Neural cell (in vitro differentiated cells): ENCODE measurements at regions not wholly inside any gene's neighbourhood (a gene's known extent, or its start where the extent isn't known, plus 50 kb on each side); places are given as distances from the start of the nearest gene placed in this dataset.

Source experiments
- H2AFZ ChIP-seq: fragments of 200-600, 300-800 bp; sonication (generic), shearing (Covaris generic); 2 replicates; pipeline ENCODE4 v1.6.0; 2014; ENCODE audit warnings: low read depth, mild to moderate bottlenecking, antibody characterized with exemption, low read length, moderate library complexity
- H3F3A ChIP-seq: fragments of 200-600 bp; shearing (Covaris generic); 2 replicates; pipeline ENCODE4 v1.6.1; 2016; ENCODE audit warnings: mild to moderate bottlenecking, moderate library complexity, mixed read lengths, antibody characterized with exemption, low read length; ENCODE audit not compliant: insufficient read depth, poor library complexity, severe bottlenecking
- H3K27ac ChIP-seq: fragments of 200-600, 300-800 bp; sonication (generic), shearing (Covaris generic); 2 replicates; pipeline ENCODE4 v1.5.1; 2014; ENCODE audit warnings: mild to moderate bottlenecking, low read length, moderate library complexity
- H3K27me3 ChIP-seq: fragments of 300-800, 200-600 bp; sonication (generic), shearing (Covaris generic); 2 replicates; pipeline ENCODE4 v1.6.0; 2014; ENCODE audit warnings: mild to moderate bottlenecking, low read depth, low read length, moderate library complexity; ENCODE audit not compliant: insufficient read depth
- H3K36me3 ChIP-seq: fragments of 300-800, 200-600 bp; sonication (generic), shearing (Covaris generic); 2 replicates; pipeline ENCODE4 v1.5.1; 2014; ENCODE audit warnings: mild to moderate bottlenecking, antibody characterized with exemption, low read length, moderate library complexity; ENCODE audit not compliant: insufficient read depth
- H3K4me2 ChIP-seq: fragments of 300-800, 200-600 bp; sonication (generic), shearing (Covaris generic); 2 replicates; pipeline ENCODE4 v1.6.0; 2014; ENCODE audit warnings: mild to moderate bottlenecking, low read length
- H3K4me3 ChIP-seq: fragments of 300-800, 200-600 bp; sonication (generic), shearing (Covaris generic); 2 replicates; pipeline ENCODE4 v1.5.1; 2014; ENCODE audit warnings: mild to moderate bottlenecking, low read length, moderate library complexity
- H3K79me2 ChIP-seq: fragments of 200-600 bp; shearing (Covaris generic); replicated peaks from 2 replicates; pipeline ENCODE4 v1.6.0; 2014; ENCODE audit warnings: mild to moderate bottlenecking, low read length, moderate library complexity; ENCODE audit not compliant: insufficient read depth
- H3K9ac ChIP-seq: fragments of 300-800, 200-600 bp; sonication (generic), shearing (Covaris generic); 2 replicates; pipeline ENCODE4 v1.6.1; 2016; ENCODE audit warnings: mild to moderate bottlenecking, low read length, mixed read lengths
- H3K9me2 ChIP-seq: fragments of 200-600 bp; shearing (Covaris generic); 2 replicates; pipeline ENCODE4 v1.6.1; 2016; ENCODE audit warnings: mild to moderate bottlenecking, low read length, mixed read lengths; ENCODE audit not compliant: insufficient read depth
- H3K9me3 ChIP-seq: fragments of 200-600, 300-800 bp; sonication (generic), shearing (Covaris generic); 2 replicates; pipeline ENCODE4 v1.6.1; 2016; ENCODE audit warnings: mild to moderate bottlenecking, mixed run types, low read length, moderate library complexity, mixed read lengths
- H4K20me1 ChIP-seq: fragments of 200-600 bp; shearing (Covaris generic); 2 replicates; pipeline ENCODE4 v1.6.1; 2016; ENCODE audit warnings: mild to moderate bottlenecking, mixed run types; ENCODE audit not compliant: insufficient read depth
- CTCF ChIP-seq: fragments of 450-650 bp; IDR thresholded peaks from 2 replicates; pipeline ENCODE4 v1.5.1; 2014; ENCODE audit warnings: antibody characterized with exemption, mild to moderate bottlenecking, moderate library complexity; ENCODE audit not compliant: poor library complexity, severe bottlenecking
- EP300 ChIP-seq: fragments of 450-650 bp; conservative IDR thresholded peaks from 2 replicates; pipeline ENCODE4 v1.6.1; 2014; ENCODE audit warnings: antibody characterized with exemption, mild to moderate bottlenecking, moderate library complexity; ENCODE audit not compliant: poor library complexity, severe bottlenecking
- EZH2 ChIP-seq: fragments of 200-600, 300-800 bp; shearing (Covaris generic), sonication (generic); IDR thresholded peaks from 2 replicates; pipeline ENCODE4 v1.6.1; 2014; ENCODE audit warnings: antibody characterized with exemption, low read length, borderline replicate concordance, mild to moderate bottlenecking; ENCODE audit not compliant: insufficient read depth, poor library complexity, severe bottlenecking
- MXI1 ChIP-seq: fragments of 450-650 bp; conservative IDR thresholded peaks from 2 replicates; pipeline ENCODE4 v1.6.1; 2014; ENCODE audit warnings: antibody characterized with exemption, mild to moderate bottlenecking; ENCODE audit not compliant: poor library complexity, severe bottlenecking
- POLR2AphosphoS5 ChIP-seq: IDR thresholded peaks from 2 replicates; pipeline ENCODE4 v1.6.1; 2012
- RAD21 ChIP-seq: fragments of 450-650 bp; conservative IDR thresholded peaks from 2 replicates; pipeline ENCODE4 v1.6.1; 2014; ENCODE audit warnings: antibody characterized with exemption, mild to moderate bottlenecking, moderate library complexity
- REST ChIP-seq: IDR thresholded peaks from 2 replicates; pipeline ENCODE4 v1.6.1; 2012; ENCODE audit warnings: borderline replicate concordance
- SMC3 ChIP-seq: fragments of 450-650 bp; conservative IDR thresholded peaks from 2 replicates; pipeline ENCODE4 v1.6.1; 2014; ENCODE audit warnings: antibody characterized with exemption, mild to moderate bottlenecking, moderate library complexity; ENCODE audit not compliant: poor library complexity
- TAF1 ChIP-seq: IDR thresholded peaks from 2 replicates; pipeline ENCODE4 v1.6.1; 2012; ENCODE audit warnings: low read depth

GRCh38 chr4:187478292-187479140 is 517.1 kb upstream of the ZFP42 start:
- Histone ChIP-seq H4K20me1 (no peaks in the 10 kb centered on the region), H3K9ac (no peak overlapping the region), H2AFZ (no peak overlapping the region), H3K9me3 (no peaks in the 10 kb centered on the region), H3F3A (no peaks in the 10 kb centered on the region), H3K27me3 (no peaks in the 10 kb centered on the region), H3K9me2 (no peaks in the 10 kb centered on the region), H3K36me3 (no peaks in the 10 kb centered on the region), H3K79me2 (no peaks in the 10 kb centered on the region), H3K27ac (no peak overlapping the region), H3K4me2 (no peak overlapping the region), H3K4me3 (no peak overlapping the region)
- TF ChIP-seq EP300: no peak

- Histone ChIP-seq H3K27me3 (no peaks in the 10 kb centered on the region), H3K4me2 (no peak overlapping the region), H3K9ac (no peak overlapping the region)
These were observed 516.1 kb upstream of the ZFP42 start for GRCh38 chr4:187479511-187479910.

More at GRCh38 chr4:187479511-187479910, 516.1 kb upstream of the ZFP42 start:
- Histone ChIP-seq H3K9me3 (no peaks in the 10 kb centered on the region), H3K27ac (no peak overlapping the region), H3K4me3 (no peak overlapping the region), H3K36me3 (no peaks in the 10 kb centered on the region), H2AFZ (no peak overlapping the region), H3K79me2 (no peaks in the 10 kb centered on the region), H3F3A (no peaks in the 10 kb centered on the region), H4K20me1 (no peaks in the 10 kb centered on the region), H3K9me2 (no peaks in the 10 kb centered on the region)
- no peak for TF ChIP-seq RAD21
- no peak for TF ChIP-seq EP300
- TF ChIP-seq CTCF: no peak
- TF ChIP-seq POLR2AphosphoS5: no peak
- TF ChIP-seq TAF1: no peak
- no peak for TF ChIP-seq EZH2
- no peak for TF ChIP-seq MXI1
- no peak for TF ChIP-seq REST
- TF ChIP-seq SMC3: no peak
